ENCODE measurements at regions not wholly inside any gene's neighbourhood (a gene's known extent, or its start where the extent isn't known, plus 50 kb on each side); places are given as distances from the start of the nearest gene placed in this dataset.

GRCh38 chrX:98028691-98029090, 1145.0 kb downstream of the RPA4 start:
- DNase-seq (ENCODE audit: low read depth, low spot score): no peak
- Histone ChIP-seq H3K79me2 (ENCODE audit: insufficient read depth, low read length) (no peaks in the 10 kb centered on the region), H3K9ac (ENCODE audit: low read length) (no peak overlapping the region), H3K4me1 (ENCODE audit: control insufficient read depth in 1 of 2, insufficient read depth in 2 of 2, low read length in 2 of 2) (no peaks in the 10 kb centered on the region), H3K9me2 (ENCODE audit: insufficient read depth) (no peaks in the 10 kb centered on the region), H3K27ac (ENCODE audit: low read depth, low read length) (no peak overlapping the region), H3K27me3 (ENCODE audit: insufficient read depth, low read length) (no peaks in the 10 kb centered on the region), H3K4me2 (ENCODE audit: low read length) (no peak overlapping the region), H2AFZ (ENCODE audit: low read depth, low read length, poor library complexity, severe bottlenecking) (no peak overlapping the region), H3K4me3 (replicated peaks in 1 of 2; ENCODE audit: low read depth in 1 of 2, low read length in 2 of 2) (no peak overlapping the region), H3K36me3 (ENCODE audit: control insufficient read depth in 1 of 2, insufficient read depth in 2 of 2, low read length in 2 of 2) (no peaks in the 10 kb centered on the region), H3K9me3 (ENCODE audit: control insufficient read depth in 1 of 2, insufficient read depth in 1 of 2, low read depth in 1 of 2, low read length in 2 of 2) (no peaks in the 10 kb centered on the region), H4K20me1 (ENCODE audit: insufficient read depth) (no peaks in the 10 kb centered on the region)
- BruUV-seq (replicated peaks): no TSS peak
- no peak for TF ChIP-seq POLR2AphosphoS5 (IDR thresholded peaks at IDR 0.05; ENCODE audit: low read depth, low read length)
- no peak for TF ChIP-seq SP1 (IDR thresholded peaks at IDR 0.05; ENCODE audit: low read depth)
- no peak for TF ChIP-seq TCF7L2 (IDR thresholded peaks at IDR 0.05; ENCODE audit: borderline replicate concordance, extremely low read depth, insufficient read depth, insufficient read length)
- TF ChIP-seq, protein P1, sequence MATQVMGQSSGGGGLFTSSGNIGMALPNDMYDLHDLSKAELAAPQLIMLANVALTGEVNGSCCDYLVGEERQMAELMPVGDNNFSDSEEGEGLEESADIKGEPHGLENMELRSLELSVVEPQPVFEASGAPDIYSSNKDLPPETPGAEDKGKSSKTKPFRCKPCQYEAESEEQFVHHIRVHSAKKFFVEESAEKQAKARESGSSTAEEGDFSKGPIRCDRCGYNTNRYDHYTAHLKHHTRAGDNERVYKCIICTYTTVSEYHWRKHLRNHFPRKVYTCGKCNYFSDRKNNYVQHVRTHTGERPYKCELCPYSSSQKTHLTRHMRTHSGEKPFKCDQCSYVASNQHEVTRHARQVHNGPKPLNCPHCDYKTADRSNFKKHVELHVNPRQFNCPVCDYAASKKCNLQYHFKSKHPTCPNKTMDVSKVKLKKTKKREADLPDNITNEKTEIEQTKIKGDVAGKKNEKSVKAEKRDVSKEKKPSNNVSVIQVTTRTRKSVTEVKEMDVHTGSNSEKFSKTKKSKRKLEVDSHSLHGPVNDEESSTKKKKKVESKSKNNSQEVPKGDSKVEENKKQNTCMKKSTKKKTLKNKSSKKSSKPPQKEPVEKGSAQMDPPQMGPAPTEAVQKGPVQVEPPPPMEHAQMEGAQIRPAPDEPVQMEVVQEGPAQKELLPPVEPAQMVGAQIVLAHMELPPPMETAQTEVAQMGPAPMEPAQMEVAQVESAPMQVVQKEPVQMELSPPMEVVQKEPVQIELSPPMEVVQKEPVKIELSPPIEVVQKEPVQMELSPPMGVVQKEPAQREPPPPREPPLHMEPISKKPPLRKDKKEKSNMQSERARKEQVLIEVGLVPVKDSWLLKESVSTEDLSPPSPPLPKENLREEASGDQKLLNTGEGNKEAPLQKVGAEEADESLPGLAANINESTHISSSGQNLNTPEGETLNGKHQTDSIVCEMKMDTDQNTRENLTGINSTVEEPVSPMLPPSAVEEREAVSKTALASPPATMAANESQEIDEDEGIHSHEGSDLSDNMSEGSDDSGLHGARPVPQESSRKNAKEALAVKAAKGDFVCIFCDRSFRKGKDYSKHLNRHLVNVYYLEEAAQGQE (IDR thresholded peaks at IDR 0.05; ENCODE audit: low read depth): no peak
- TF ChIP-seq, protein P2, sequence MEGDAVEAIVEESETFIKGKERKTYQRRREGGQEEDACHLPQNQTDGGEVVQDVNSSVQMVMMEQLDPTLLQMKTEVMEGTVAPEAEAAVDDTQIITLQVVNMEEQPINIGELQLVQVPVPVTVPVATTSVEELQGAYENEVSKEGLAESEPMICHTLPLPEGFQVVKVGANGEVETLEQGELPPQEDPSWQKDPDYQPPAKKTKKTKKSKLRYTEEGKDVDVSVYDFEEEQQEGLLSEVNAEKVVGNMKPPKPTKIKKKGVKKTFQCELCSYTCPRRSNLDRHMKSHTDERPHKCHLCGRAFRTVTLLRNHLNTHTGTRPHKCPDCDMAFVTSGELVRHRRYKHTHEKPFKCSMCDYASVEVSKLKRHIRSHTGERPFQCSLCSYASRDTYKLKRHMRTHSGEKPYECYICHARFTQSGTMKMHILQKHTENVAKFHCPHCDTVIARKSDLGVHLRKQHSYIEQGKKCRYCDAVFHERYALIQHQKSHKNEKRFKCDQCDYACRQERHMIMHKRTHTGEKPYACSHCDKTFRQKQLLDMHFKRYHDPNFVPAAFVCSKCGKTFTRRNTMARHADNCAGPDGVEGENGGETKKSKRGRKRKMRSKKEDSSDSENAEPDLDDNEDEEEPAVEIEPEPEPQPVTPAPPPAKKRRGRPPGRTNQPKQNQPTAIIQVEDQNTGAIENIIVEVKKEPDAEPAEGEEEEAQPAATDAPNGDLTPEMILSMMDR (IDR thresholded peaks at IDR 0.05 in 2 of 3, conservative IDR thresholded peaks at IDR 0.05 in 1 of 3; ENCODE audit: borderline replicate concordance in 1 of 3, insufficient read depth in 1 of 3, low read depth in 2 of 3, low read length in 2 of 3): no peak
- no peak for TF ChIP-seq RAD21 (IDR thresholded peaks at IDR 0.05; ENCODE audit: low read depth)
- TF ChIP-seq ELF1 (IDR thresholded peaks at IDR 0.05; ENCODE audit: borderline replicate concordance, low read depth): no peak
- no peak for TF ChIP-seq SIN3A (IDR thresholded peaks at IDR 0.05; ENCODE audit: low read depth)
- TF ChIP-seq EZH2 (IDR thresholded peaks at IDR 0.05): no peak
- no peak for TF ChIP-seq ATF3 (IDR thresholded peaks at IDR 0.05)
- TF ChIP-seq JUND (IDR thresholded peaks at IDR 0.05): no peak
- no peak for TF ChIP-seq EZH2phosphoT487 (IDR thresholded peaks at IDR 0.05; ENCODE audit: borderline replicate concordance)
- TF ChIP-seq, protein P3, sequence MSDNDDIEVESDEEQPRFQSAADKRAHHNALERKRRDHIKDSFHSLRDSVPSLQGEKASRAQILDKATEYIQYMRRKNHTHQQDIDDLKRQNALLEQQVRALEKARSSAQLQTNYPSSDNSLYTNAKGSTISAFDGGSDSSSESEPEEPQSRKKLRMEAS (IDR thresholded peaks at IDR 0.05): no peak
- no peak for TF ChIP-seq CBX3 (IDR thresholded peaks at IDR 0.05; ENCODE audit: low read depth)
- no peak for TF ChIP-seq POLR2A (IDR thresholded peaks at IDR 0.05; ENCODE audit: borderline replicate concordance, extremely low read depth, insufficient read depth, insufficient read length)
- ATAC-seq: no peak
- POLR2A ChIA-PET: no interaction called here
- RAD21 ChIA-PET (ENCODE audit: low non-redundant PET in 1 of 2, low total read pairs in 2 of 2, uncharacterized antibody in 2 of 2, unreplicated experiment in 2 of 2): no interaction called here
- CTCF ChIA-PET: no interaction called here
- intact Hi-C loops (cut with micrococcal nuclease): no loop called here

Measured in HCT116 (cell line).